Esophagus squamous epithelium (tissue), 5 donors: ENCODE measurements at regions not wholly inside any gene's neighbourhood (a gene's known extent, or its start where the extent isn't known, plus 50 kb on each side); places are given as distances from the start of the nearest gene placed in this dataset.

Experiments used
- DNase-seq: peaks from one replicate; lab custom pipeline; 2025; lab: John Stamatoyannopoulos, UW
- H3K27ac ChIP-seq, 4 donors: fragments of 200-600 bp; sonication (generic); one replicate each; pipeline ENCODE4 v1.5.1; 2016 to 2019; ENCODE audit warnings: mild to moderate bottlenecking in 1 of 4
- H3K27me3 ChIP-seq, 4 donors: fragments of 200-600 bp; sonication (generic); 1 replicate in 3 of 4; 2 replicates in 1 of 4; pipeline versions ENCODE4 v1.5.1 to v1.6.0; 2017 to 2021; ENCODE audit warnings: antibody characterized with exemption in 1 of 4
- H3K36me3 ChIP-seq, 3 donors: fragments of 200-600 bp; sonication (generic); one replicate each; pipeline ENCODE4 v1.5.1; 2016 to 2019
- H3K4me1 ChIP-seq, 3 donors: fragments of 200-600 bp; sonication (generic); one replicate each; pipeline ENCODE4 v1.5.1; 2017 to 2019
- H3K4me3 ChIP-seq, 4 donors: fragments of 200-600 bp; sonication (generic); 1 replicate in 3 of 4; 2 replicates in 1 of 4; pipeline ENCODE4 v1.5.1; 2016 to 2019; ENCODE audit warnings: mild to moderate bottlenecking in 2 of 4, moderate library complexity in 1 of 4
- H3K9me3 ChIP-seq, 3 donors: fragments of 200-600 bp; sonication (generic); one replicate each; pipeline ENCODE4 v1.5.1; 2016 to 2019
- POLR2A ChIP-seq, 4 donors: fragments of 450-650 bp; IDR thresholded peaks; one replicate each; pipeline ENCODE4 v1.6.1; 2017; ENCODE audit warnings: antibody characterized with exemption in 4 of 4, mild to moderate bottlenecking in 4 of 4, moderate library complexity in 3 of 4
- WGBS, 2 donors: methylation state at CpG; one replicate each; pipeline ENCODE4 v1.1.5; 2018; 5-methylcytosine and 5-hydroxymethylcytosine counted together
- intact Hi-C: fragments of 100-400 bp; cut with DNase I; formaldehyde crosslinking; loops from one replicate; pipeline ENCODE4 v1.15.0; 2022
- TF ChIP-seq, protein P1 (sequence below), 6 experiments: fragments of 450-650 bp in 4 of 6; fragments of 200-600 bp in 2 of 6; sonication (generic) in 2 of 6; IDR thresholded peaks; one replicate each; pipeline ENCODE4 v1.5.1; 2016 to 2019; ENCODE audit warnings: antibody characterized with exemption in 6 of 6, mild to moderate bottlenecking in 4 of 6, moderate library complexity in 4 of 6
- donor health status: DM: yes; HTN: yes; CAD: no.

GRCh38 chr12:93247313-93247991 lies 130.3 kb upstream of the NUDT4 start:
- intact Hi-C loops: no loop called here
- peaks cover 11 to 37% (median 17%) of the 10 kb centered on the region in 3 donors for H3K4me1 ChIP-seq
- TF ChIP-seq, protein P1, sequence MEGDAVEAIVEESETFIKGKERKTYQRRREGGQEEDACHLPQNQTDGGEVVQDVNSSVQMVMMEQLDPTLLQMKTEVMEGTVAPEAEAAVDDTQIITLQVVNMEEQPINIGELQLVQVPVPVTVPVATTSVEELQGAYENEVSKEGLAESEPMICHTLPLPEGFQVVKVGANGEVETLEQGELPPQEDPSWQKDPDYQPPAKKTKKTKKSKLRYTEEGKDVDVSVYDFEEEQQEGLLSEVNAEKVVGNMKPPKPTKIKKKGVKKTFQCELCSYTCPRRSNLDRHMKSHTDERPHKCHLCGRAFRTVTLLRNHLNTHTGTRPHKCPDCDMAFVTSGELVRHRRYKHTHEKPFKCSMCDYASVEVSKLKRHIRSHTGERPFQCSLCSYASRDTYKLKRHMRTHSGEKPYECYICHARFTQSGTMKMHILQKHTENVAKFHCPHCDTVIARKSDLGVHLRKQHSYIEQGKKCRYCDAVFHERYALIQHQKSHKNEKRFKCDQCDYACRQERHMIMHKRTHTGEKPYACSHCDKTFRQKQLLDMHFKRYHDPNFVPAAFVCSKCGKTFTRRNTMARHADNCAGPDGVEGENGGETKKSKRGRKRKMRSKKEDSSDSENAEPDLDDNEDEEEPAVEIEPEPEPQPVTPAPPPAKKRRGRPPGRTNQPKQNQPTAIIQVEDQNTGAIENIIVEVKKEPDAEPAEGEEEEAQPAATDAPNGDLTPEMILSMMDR (IDR thresholded peaks at IDR 0.05): no peak
- TF ChIP-seq POLR2A (IDR thresholded peaks at IDR 0.05): no peak
- no peak overlapping the region for H3K27ac ChIP-seq
- no peaks in the 10 kb centered on the region for H3K27me3 ChIP-seq
- DNase-seq: no peak
- no peaks in the 10 kb centered on the region for H3K9me3 ChIP-seq
- WGBS, 2 donors: 38 to 66% methylated on average over 6 of the region's 6 CpGs
- no peak overlapping the region for H3K4me3 ChIP-seq
- H3K36me3 ChIP-seq: no peaks in the 10 kb centered on the region

- Histone ChIP-seq H3K36me3 (no peaks in the 10 kb centered on the region), H3K9me3 (peaks cover 0 to 14% (median 13%) of the 10 kb centered on the region in 3 donors), H3K27me3 (no peaks in the 10 kb centered on the region), H3K4me1 (peaks cover 0 to 11% (median 0%) of the 10 kb centered on the region in 3 donors), H3K27ac (no peak overlapping the region), H3K4me3 (no peak overlapping the region)
- intact Hi-C loops: no loop called here
- TF ChIP-seq, protein P1 (IDR thresholded peaks at IDR 0.05): no peak
- no peak for TF ChIP-seq POLR2A (IDR thresholded peaks at IDR 0.05)
- DNase-seq: no peak
These were observed 125.5 kb upstream of the NUDT4 start for GRCh38 chr12:93252221-93252620.

DNA sequence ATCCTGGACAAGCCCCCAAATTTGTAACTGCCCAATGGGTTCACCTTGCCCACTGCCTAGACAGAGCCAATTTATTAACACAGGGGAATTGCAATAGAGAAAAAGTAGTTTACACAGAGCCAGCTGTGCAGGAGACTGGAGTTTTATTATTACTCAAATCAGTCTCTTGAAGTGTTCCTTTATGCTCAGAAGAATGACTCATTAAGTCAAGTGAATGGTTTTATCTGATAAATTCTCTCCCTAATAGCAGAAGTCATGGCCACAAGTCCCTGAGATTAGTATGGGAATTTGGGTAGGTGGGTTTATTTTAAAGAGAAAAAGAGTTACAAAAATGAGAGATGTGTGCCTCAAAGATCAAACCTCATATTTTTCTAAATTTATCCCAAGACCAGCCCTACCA lies 122.8 kb upstream of the NUDT4 start:
- Histone ChIP-seq H3K4me1 (no peaks in the 10 kb centered on the region), H3K27me3 (no peaks in the 10 kb centered on the region), H3K27ac (no peak overlapping the region), H3K36me3 (no peaks in the 10 kb centered on the region), H3K9me3 (peaks cover 0 to 14% (median 13%) of the 10 kb centered on the region in 3 donors), H3K4me3 (no peak overlapping the region)
- TF ChIP-seq, protein P1 (IDR thresholded peaks at IDR 0.05): no peak
- no peak for TF ChIP-seq POLR2A (IDR thresholded peaks at IDR 0.05)
- DNase-seq: no peak
- intact Hi-C loops: no loop called here

DNA sequence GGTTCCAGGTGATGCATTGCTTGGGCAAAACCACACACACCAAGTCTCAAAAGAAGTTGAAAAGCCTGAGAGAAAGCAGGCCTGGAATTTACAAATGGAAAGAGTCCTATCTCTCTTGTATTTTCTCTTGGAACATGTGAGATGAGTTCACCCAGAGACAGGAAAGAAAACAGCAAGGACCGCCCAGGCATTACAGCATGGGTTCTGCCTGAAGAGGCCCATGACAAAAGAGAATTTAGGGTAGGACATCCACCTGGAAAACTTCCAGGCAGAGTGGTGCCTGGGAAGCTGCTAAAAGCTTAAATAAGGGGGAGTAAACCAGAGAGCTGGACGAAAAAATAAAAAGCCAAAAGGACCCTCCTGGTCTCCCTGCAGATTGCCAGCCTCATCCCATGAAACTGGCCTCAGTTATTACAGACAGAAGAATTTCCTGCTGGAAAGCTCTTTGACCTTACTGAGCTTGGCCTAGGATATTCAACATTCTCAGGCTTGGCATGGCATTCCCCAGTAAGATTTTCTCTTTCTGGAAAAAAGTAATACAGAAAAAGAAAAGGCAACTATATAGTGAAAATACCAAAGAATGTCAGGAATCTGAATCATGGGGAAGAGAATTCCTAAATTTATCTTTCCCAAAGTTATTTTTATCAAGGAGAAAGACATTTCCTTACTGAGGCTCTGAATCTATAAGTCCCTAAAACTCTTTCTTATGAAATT lies 121.3 kb upstream of the NUDT4 start:
- peaks cover 0 to 14% (median 13%) of the 10 kb centered on the region in 3 donors for H3K9me3 ChIP-seq
- no peak for TF ChIP-seq POLR2A (IDR thresholded peaks at IDR 0.05)
- TF ChIP-seq, protein P1 (IDR thresholded peaks at IDR 0.05): no peak
- no peaks in the 10 kb centered on the region for H3K4me1 ChIP-seq
- no peaks in the 10 kb centered on the region for H3K36me3 ChIP-seq
- H3K27ac ChIP-seq: no peak overlapping the region
- WGBS, 2 donors: 73 to 79% methylated on average over 2 of the region's 2 CpGs
- H3K27me3 ChIP-seq: no peaks in the 10 kb centered on the region
- H3K4me3 ChIP-seq: no peak overlapping the region
- DNase-seq: no peak
- intact Hi-C loops: no loop called here

DNA sequence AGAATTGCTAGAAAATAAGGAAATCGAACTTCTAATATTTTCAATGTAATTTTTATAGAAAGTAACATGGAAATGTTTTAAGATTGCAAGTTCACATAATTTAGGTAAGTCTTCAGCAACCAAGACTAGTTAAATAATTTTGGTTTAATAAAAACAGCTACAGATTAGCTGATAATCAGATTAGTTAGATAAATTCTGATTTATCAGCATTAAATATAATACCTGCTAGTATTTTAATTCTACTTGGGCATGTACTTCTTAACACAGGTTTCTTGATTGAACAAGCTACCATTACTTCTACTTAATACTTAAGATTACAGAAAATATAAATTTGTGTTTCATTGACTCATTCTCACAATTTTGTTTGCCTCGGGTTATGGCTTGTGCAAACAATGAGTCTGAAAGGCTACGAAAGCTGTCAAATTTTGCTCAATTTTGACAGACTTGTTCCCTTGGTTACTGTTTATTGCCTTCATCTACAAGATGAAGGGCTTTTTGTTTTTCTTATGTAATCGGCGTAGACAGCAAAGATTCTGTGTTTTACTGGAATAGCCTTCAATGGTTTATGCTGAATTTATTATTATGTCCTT lies 116.1 kb upstream of the NUDT4 start:
- no peaks in the 10 kb centered on the region for H3K4me1 ChIP-seq
- WGBS, 2 donors: 53 to 69% methylated on average over 5 of the region's 5 CpGs
- no peak for TF ChIP-seq POLR2A (IDR thresholded peaks at IDR 0.05)
- TF ChIP-seq, protein P1 (IDR thresholded peaks at IDR 0.05): no peak
- no peaks in the 10 kb centered on the region for H3K27me3 ChIP-seq
- no peak for DNase-seq
- intact Hi-C loops: no loop called here
- no peaks in the 10 kb centered on the region for H3K9me3 ChIP-seq
- no peak overlapping the region for H3K27ac ChIP-seq
- H3K4me3 ChIP-seq: no peak overlapping the region
- no peaks in the 10 kb centered on the region for H3K36me3 ChIP-seq
